HepG2 (cell line): ENCODE measurements at regions not wholly inside any gene's neighbourhood (a gene's known extent, or its start where the extent isn't known, plus 50 kb on each side); places are given as distances from the start of the nearest gene placed in this dataset.

Experiments
- EZH2 ChIP-seq: conservative IDR thresholded peaks from 2 replicates; pipeline ENCODE4 v1.6.1; 2012; ENCODE audit warnings: mild to moderate bottlenecking, low read depth, low read length, moderate library complexity
- RARA ChIP-seq: IDR thresholded peaks from 2 replicates; pipeline ENCODE4 v1.6.1; 2016; ENCODE audit warnings: missing genetic modification reagents, missing compliant biosample characterization
- SCMH1 ChIP-seq: sonication (generic); formaldehyde crosslinking; IDR thresholded peaks from 2 replicates; pipeline ENCODE4 v1.9.0; 2021; ENCODE audit warnings: missing genetic modification reagents, mild to moderate bottlenecking, borderline replicate concordance

DNA sequence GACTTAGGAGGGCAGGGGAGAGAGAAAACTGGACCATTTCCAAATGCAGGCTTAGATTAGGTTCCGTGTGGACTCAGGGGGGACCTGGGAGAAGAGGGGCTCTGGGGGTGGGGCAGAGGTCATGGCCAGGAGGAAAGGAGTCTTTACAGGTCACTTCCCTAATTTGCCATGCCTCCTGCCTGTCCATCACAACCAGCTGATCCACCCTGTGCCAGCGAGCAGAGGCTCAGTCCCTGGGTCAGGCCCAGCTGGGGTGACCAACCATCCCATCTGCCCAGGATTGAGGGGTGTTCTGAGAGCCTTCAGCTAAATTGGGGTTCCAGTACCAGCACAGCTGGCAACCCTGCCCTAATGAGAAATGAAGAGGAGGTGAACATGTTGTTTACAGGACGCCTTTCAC, 84.6 kb upstream of the CACUL1 start:
- no peak for TF ChIP-seq RARA (CRISPR knock-in tag)
- no peak for TF ChIP-seq SCMH1 (CRISPR knock-in tag)
- TF ChIP-seq EZH2: no peak
